SK-N-SH (cell line): ENCODE measurements at regions not wholly inside any gene's neighbourhood (a gene's known extent, or its start where the extent isn't known, plus 50 kb on each side); places are given as distances from the start of the nearest gene placed in this dataset.

Experiments used
- CTCF ChIA-PET: fragments of 300-600, 350-600 bp; formaldehyde crosslinking; extraction: SDS; loops from one replicate; lab custom pipeline; 2021; lab: Yijun Ruan, JAX
- POLR2A ChIA-PET: fragments of 350-600 bp; sonication (Branson Sonifier 250); formaldehyde crosslinking; extraction: SDS; loops from one replicate; lab custom pipeline; 2020; ENCODE audit warnings: antibody characterized with exemption, inconsistent platforms; lab: Yijun Ruan, JAX
- DNase-seq: peaks from one replicate; pipeline ENCODE4 v3.0.0; 2012
- H2AFZ ChIP-seq: fragments of 200-600 bp; sonication (generic); 2 replicates; pipeline ENCODE4 v1.8.1; 2016; ENCODE audit warnings: antibody characterized with exemption, mild to moderate bottlenecking, low read depth
- H3F3A ChIP-seq: fragments of 200-600 bp; sonication (generic); replicated peaks from 2 replicates; pipeline ENCODE3; 2016; ENCODE audit warnings: antibody characterized with exemption, mild to moderate bottlenecking; ENCODE audit not compliant: insufficient read depth
- H3K27ac ChIP-seq, 2 experiments: fragments of 200-500 bp in 1 of 2; fragments of 200-600 bp in 1 of 2; sonication (Bioruptor generic) in 1 of 2; sonication (generic), shearing (Covaris generic) in 1 of 2; 2 replicates each; pipeline versions ENCODE4 v1.5.1 to v1.6.1; 2014 to 2016; ENCODE audit warnings: low read depth in 2 of 2, inconsistent platforms in 1 of 2, low read length in 1 of 2, mild to moderate bottlenecking in 1 of 2, mixed read lengths in 1 of 2
- H3K27me3 ChIP-seq: fragments of 200-600 bp; sonication (generic), shearing (Covaris generic); 2 replicates; pipeline ENCODE4 v1.6.1; 2016; ENCODE audit warnings: mixed run types; ENCODE audit not compliant: insufficient read depth
- H3K36me3 ChIP-seq, 2 experiments: fragments of 200-500 bp in 1 of 2; fragments of 200-600 bp in 1 of 2; sonication (Bioruptor generic) in 1 of 2; sonication (generic) in 1 of 2; replicated peaks in 1 of 2; 2 replicates each; pipeline versions ENCODE3 to v1.5.1; 2014 to 2016; ENCODE audit warnings: low read length in 1 of 2, mild to moderate bottlenecking in 1 of 2; ENCODE audit not compliant: insufficient read depth in 2 of 2, control insufficient read depth in 1 of 2
- H3K4me1 ChIP-seq, 2 experiments: fragments of 200-500 bp in 1 of 2; fragments of 200-600 bp in 1 of 2; sonication (Bioruptor generic) in 1 of 2; sonication (generic), shearing (Covaris generic) in 1 of 2; 2 replicates each; pipeline versions ENCODE4 v1.5.1 to v1.6.1; 2014 to 2016; ENCODE audit warnings: low read depth in 1 of 2, low read length in 1 of 2, mixed run types in 1 of 2; ENCODE audit not compliant: insufficient read depth in 2 of 2, control insufficient read depth in 1 of 2
- H3K4me2 ChIP-seq: fragments of 200-600 bp; sonication (generic), shearing (Covaris generic); 2 replicates; pipeline ENCODE4 v1.6.1; 2017; ENCODE audit warnings: mixed run types
- H3K4me3 ChIP-seq, 2 experiments: fragments of 200-500 bp in 1 of 2; fragments of 200-600 bp in 1 of 2; sonication (Bioruptor generic) in 1 of 2; sonication (generic), shearing (Covaris generic) in 1 of 2; 2 replicates each; pipeline versions ENCODE4 v1.5.1 to v1.8.1; 2014 to 2016; ENCODE audit warnings: low read depth in 2 of 2, inconsistent platforms in 1 of 2, low read length in 1 of 2, mild to moderate bottlenecking in 1 of 2, mixed read lengths in 1 of 2, moderate library complexity in 1 of 2
- H3K79me2 ChIP-seq: fragments of 200-600 bp; sonication (generic); 2 replicates; pipeline ENCODE4 v1.8.1; 2017; ENCODE audit warnings: mild to moderate bottlenecking; ENCODE audit not compliant: insufficient read depth
- H3K9ac ChIP-seq: fragments of 200-600 bp; sonication (generic); 2 replicates; pipeline ENCODE4 v1.6.1; 2017; ENCODE audit warnings: mixed run types
- H3K9me2 ChIP-seq: fragments of 200-600 bp; sonication (generic); 2 replicates; pipeline ENCODE4 v1.6.1; 2017; ENCODE audit warnings: mixed run types
- H3K9me3 ChIP-seq: fragments of 200-600 bp; sonication (generic); 2 replicates; pipeline ENCODE4 v1.6.1; 2017; ENCODE audit warnings: mixed run types, mild to moderate bottlenecking, moderate library complexity
- H4K20me1 ChIP-seq: fragments of 200-600 bp; sonication (generic); 2 replicates; pipeline ENCODE4 v1.6.1; 2017; ENCODE audit warnings: mild to moderate bottlenecking, mixed run types; ENCODE audit not compliant: insufficient read depth
- CTCF ChIP-seq: fragments of 200-600 bp; sonication (generic); IDR thresholded peaks from 2 replicates; pipeline ENCODE4 v1.6.1; 2017; ENCODE audit warnings: antibody characterized with exemption, mild to moderate bottlenecking, moderate library complexity
- ELF1 ChIP-seq: IDR thresholded peaks from 2 replicates; pipeline ENCODE4 v1.4.0; 2012
- EP300 ChIP-seq, 2 experiments: IDR thresholded peaks; 2 replicates each; pipeline versions ENCODE4 v1.4.0 to v1.6.1; 2012; ENCODE audit warnings: borderline replicate concordance in 1 of 2, low read depth in 1 of 2, low read length in 1 of 2
- EZH2phosphoT487 ChIP-seq: fragments of 200-600 bp; sonication (generic); IDR thresholded peaks from 2 replicates; pipeline ENCODE4 v1.6.1; 2017; ENCODE audit warnings: low read depth, mixed run types, mild to moderate bottlenecking, antibody characterized with exemption, moderate library complexity, borderline replicate concordance
- GATA2 ChIP-seq: sonication (generic); formaldehyde crosslinking; IDR thresholded peaks from 2 replicates; pipeline ENCODE4 v1.5.0; 2020; ENCODE audit warnings: mild to moderate bottlenecking, missing genetic modification reagents
- MAX ChIP-seq: IDR thresholded peaks from 2 replicates; pipeline ENCODE4 v1.4.0; 2012; ENCODE audit warnings: low read depth
- MXI1 ChIP-seq: IDR thresholded peaks from 2 replicates; pipeline ENCODE4 v1.6.1; 2012; ENCODE audit warnings: mild to moderate bottlenecking, low read depth, low read length, improper control_type of control experiment
- NRF1 ChIP-seq: IDR thresholded peaks from 2 replicates; pipeline ENCODE4 v1.6.1; 2012; ENCODE audit warnings: low read depth, mild to moderate bottlenecking, low read length
- PBX3 ChIP-seq: IDR thresholded peaks from 2 replicates; pipeline ENCODE4; 2012
- POLR2AphosphoS5 ChIP-seq: IDR thresholded peaks from 2 replicates; pipeline ENCODE4 v1.6.1; 2012; ENCODE audit warnings: low read depth, low read length
- RAD21 ChIP-seq: IDR thresholded peaks from 2 replicates; pipeline ENCODE4 v1.6.1; 2012; ENCODE audit warnings: mild to moderate bottlenecking, low read length
- RCOR1 ChIP-seq: fragments of 150-350 bp; IDR thresholded peaks from 2 replicates; pipeline ENCODE4 v1.6.1; 2017; ENCODE audit warnings: antibody characterized with exemption, low read length
- REST ChIP-seq: IDR thresholded peaks from 2 replicates; pipeline ENCODE4 v1.6.1; 2012; ENCODE audit warnings: mild to moderate bottlenecking, low read depth, low read length, moderate library complexity
- RXRA ChIP-seq: IDR thresholded peaks from 2 replicates; pipeline ENCODE4 v1.4.0; 2012; ENCODE audit warnings: low read depth, mild to moderate bottlenecking, borderline replicate concordance
- TAF1 ChIP-seq: IDR thresholded peaks from 2 replicates; pipeline ENCODE4 v1.6.1; 2012; ENCODE audit warnings: low read depth, mild to moderate bottlenecking, low read length, moderate library complexity, borderline replicate concordance
- TCF12 ChIP-seq: IDR thresholded peaks from 2 replicates; pipeline ENCODE4 v1.4.0; 2012
- WGBS: methylation state at CpG from one replicate; pipeline ENCODE4 v1.1.6; 2017; ENCODE audit warnings: low lambda C conversion rate; 5-methylcytosine and 5-hydroxymethylcytosine counted together
- TF ChIP-seq, protein P1 (sequence below): IDR thresholded peaks from 2 replicates; pipeline ENCODE4 v1.4.0; 2012; ENCODE audit warnings: low read depth, borderline replicate concordance
- TF ChIP-seq, protein P2 (sequence below): fragments of 150-350 bp; IDR thresholded peaks from 2 replicates; pipeline ENCODE4 v1.6.1; 2016; ENCODE audit warnings: mild to moderate bottlenecking, low read depth, low read length

DNA sequence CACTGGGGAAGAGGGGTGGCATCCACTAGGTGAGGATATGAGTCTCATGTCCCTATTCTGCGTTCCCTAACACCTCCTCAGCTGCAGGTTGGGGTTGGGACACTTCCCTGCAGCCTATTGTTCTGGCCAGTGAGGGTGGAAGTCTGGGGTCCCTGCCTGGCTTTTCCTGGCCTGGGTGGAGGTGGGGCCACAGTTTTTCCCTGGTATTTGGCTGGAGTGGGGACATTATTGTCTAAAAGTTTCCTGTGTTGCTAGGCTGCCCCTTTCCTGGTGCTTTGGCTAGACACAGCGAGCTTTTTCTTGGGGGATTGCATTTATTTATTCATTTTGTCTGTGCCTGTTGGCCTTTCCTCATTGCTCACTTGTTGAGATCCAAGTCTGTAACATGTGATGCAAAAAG, 559.5 kb upstream of the IGFBP3 start (continued):
- TF ChIP-seq, protein P1, sequence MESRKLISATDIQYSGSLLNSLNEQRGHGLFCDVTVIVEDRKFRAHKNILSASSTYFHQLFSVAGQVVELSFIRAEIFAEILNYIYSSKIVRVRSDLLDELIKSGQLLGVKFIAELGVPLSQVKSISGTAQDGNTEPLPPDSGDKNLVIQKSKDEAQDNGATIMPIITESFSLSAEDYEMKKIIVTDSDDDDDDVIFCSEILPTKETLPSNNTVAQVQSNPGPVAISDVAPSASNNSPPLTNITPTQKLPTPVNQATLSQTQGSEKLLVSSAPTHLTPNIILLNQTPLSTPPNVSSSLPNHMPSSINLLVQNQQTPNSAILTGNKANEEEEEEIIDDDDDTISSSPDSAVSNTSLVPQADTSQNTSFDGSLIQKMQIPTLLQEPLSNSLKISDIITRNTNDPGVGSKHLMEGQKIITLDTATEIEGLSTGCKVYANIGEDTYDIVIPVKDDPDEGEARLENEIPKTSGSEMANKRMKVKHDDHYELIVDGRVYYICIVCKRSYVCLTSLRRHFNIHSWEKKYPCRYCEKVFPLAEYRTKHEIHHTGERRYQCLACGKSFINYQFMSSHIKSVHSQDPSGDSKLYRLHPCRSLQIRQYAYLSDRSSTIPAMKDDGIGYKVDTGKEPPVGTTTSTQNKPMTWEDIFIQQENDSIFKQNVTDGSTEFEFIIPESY = no peak
- no peak for TF ChIP-seq RCOR1
- TF ChIP-seq, protein P2, sequence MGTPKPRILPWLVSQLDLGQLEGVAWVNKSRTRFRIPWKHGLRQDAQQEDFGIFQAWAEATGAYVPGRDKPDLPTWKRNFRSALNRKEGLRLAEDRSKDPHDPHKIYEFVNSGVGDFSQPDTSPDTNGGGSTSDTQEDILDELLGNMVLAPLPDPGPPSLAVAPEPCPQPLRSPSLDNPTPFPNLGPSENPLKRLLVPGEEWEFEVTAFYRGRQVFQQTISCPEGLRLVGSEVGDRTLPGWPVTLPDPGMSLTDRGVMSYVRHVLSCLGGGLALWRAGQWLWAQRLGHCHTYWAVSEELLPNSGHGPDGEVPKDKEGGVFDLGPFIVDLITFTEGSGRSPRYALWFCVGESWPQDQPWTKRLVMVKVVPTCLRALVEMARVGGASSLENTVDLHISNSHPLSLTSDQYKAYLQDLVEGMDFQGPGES = no peak
- no peak for TF ChIP-seq POLR2AphosphoS5

GRCh38 chr7:46479680-46480079, 558.6 kb upstream of the IGFBP3 start:
- no peaks in the 10 kb centered on the region for H3K4me1 ChIP-seq
- no peak for TF ChIP-seq NRF1
- TF ChIP-seq ELF1 = no peak
- TF ChIP-seq GATA2 (CRISPR knock-in tag) = no peak
- no peak for TF ChIP-seq EZH2phosphoT487
- no peak for TF ChIP-seq RAD21
- TF ChIP-seq RXRA = no peak
- no peak for TF ChIP-seq TAF1
- TF ChIP-seq MXI1 = no peak
- TF ChIP-seq EP300 (IDR thresholded peaks at IDR 0.05; ENCODE audit: borderline replicate concordance in 1 of 2, low read depth in 1 of 2, low read length in 1 of 2) = no peak
- TF ChIP-seq POLR2AphosphoS5 = no peak
- no peak for TF ChIP-seq PBX3
- TF ChIP-seq CTCF = no peak
- TF ChIP-seq REST = no peak
- no peak for TF ChIP-seq TCF12
- no peak for TF ChIP-seq MAX
- TF ChIP-seq, protein P1 = no peak
- TF ChIP-seq, all 33 proteins: peak for 0
- no peak overlapping the region for H2AFZ ChIP-seq
- CTCF ChIA-PET = no interaction called here
- no peaks in the 10 kb centered on the region for H3K36me3 ChIP-seq
- no peaks in the 10 kb centered on the region for H3K9me2 ChIP-seq
- no peak overlapping the region for H3K4me2 ChIP-seq
- H3K4me3 ChIP-seq = no peak overlapping the region
- H3K9me3 ChIP-seq = no peaks in the 10 kb centered on the region
- no peaks in the 10 kb centered on the region for H3K27me3 ChIP-seq
- no peaks in the 10 kb centered on the region for H3K79me2 ChIP-seq
- no peak overlapping the region for H3K9ac ChIP-seq
- 92% methylated on average over 4 of the region's 4 CpGs for WGBS
- no peaks in the 10 kb centered on the region for H3F3A ChIP-seq
- POLR2A ChIA-PET = no interaction called here
- no peak for DNase-seq
- H4K20me1 ChIP-seq = no peaks in the 10 kb centered on the region
- no peak overlapping the region for H3K27ac ChIP-seq
